Liver (tissue), 7 donors: ENCODE measurements at regions not wholly inside any gene's neighbourhood (a gene's known extent, or its start where the extent isn't known, plus 50 kb on each side); places are given as distances from the start of the nearest gene placed in this dataset.

Experiments used
- DNase-seq: peaks from one replicate; pipeline ENCODE4 v3.0.0-alpha.2; 2017; ENCODE audit warnings: low spot score
- H3K27ac ChIP-seq, 2 donors: one replicate each; pipeline ENCODE4 v1.7.0; 2013; ENCODE audit warnings: inconsistent platforms in 2 of 2, low read length in 2 of 2, control low read depth in 1 of 2, low read depth in 1 of 2, mild to moderate bottlenecking in 1 of 2
- H3K27me3 ChIP-seq, 4 donors: one replicate each; pipeline versions ENCODE4 v1.6.1 to v1.7.0; 2013; ENCODE audit warnings: low read length in 3 of 4, inconsistent platforms in 1 of 4, mild to moderate bottlenecking in 1 of 4, moderate library complexity in 1 of 4; ENCODE audit not compliant: control insufficient read depth in 4 of 4, insufficient read depth in 4 of 4
- H3K36me3 ChIP-seq, 4 donors: one replicate each; pipeline versions ENCODE4 v1.6.1 to v1.7.0; 2013; ENCODE audit warnings: low read length in 3 of 4, mild to moderate bottlenecking in 3 of 4, low read depth in 1 of 4, moderate library complexity in 1 of 4; ENCODE audit not compliant: control insufficient read depth in 4 of 4, insufficient read depth in 3 of 4
- H3K4me1 ChIP-seq, 4 donors: one replicate each; pipeline versions ENCODE4 v1.6.1 to v1.7.0; 2013; ENCODE audit warnings: low read length in 3 of 4, mild to moderate bottlenecking in 3 of 4, moderate library complexity in 1 of 4; ENCODE audit not compliant: control insufficient read depth in 4 of 4, insufficient read depth in 4 of 4
- H3K4me3 ChIP-seq, 3 donors: one replicate each; pipeline versions ENCODE4 v1.6.1 to v1.7.0; 2013; ENCODE audit warnings: low read length in 3 of 3, control low read depth in 1 of 3, low read depth in 1 of 3, mild to moderate bottlenecking in 1 of 3
- H3K9ac ChIP-seq, 2 donors: one replicate each; pipeline ENCODE4 v1.7.0; 2013; ENCODE audit warnings: low read length in 2 of 2, mild to moderate bottlenecking in 2 of 2, moderate library complexity in 2 of 2, control low read depth in 1 of 2, low read depth in 1 of 2
- H3K9me3 ChIP-seq, 4 donors: one replicate each; pipeline versions ENCODE4 v1.6.1 to v1.7.0; 2013; ENCODE audit warnings: low read length in 3 of 4; ENCODE audit not compliant: control insufficient read depth in 4 of 4
- EGR1 ChIP-seq, 2 donors: IDR thresholded peaks; 2 replicates each; pipeline ENCODE4 v1.6.1; 2016 to 2018; ENCODE audit warnings: antibody characterized with exemption in 2 of 2, low read depth in 2 of 2
- FOXA1 ChIP-seq: IDR thresholded peaks from 2 replicates; pipeline ENCODE4 v1.6.1; 2016; ENCODE audit warnings: antibody characterized with exemption
- FOXA2 ChIP-seq: IDR thresholded peaks from 2 replicates; pipeline ENCODE4 v1.6.1; 2016; ENCODE audit warnings: antibody characterized with exemption
- GABPA ChIP-seq, 2 donors: IDR thresholded peaks in 1 of 2; conservative IDR thresholded peaks in 1 of 2; 2 replicates each; pipeline ENCODE4 v1.6.1; 2016; ENCODE audit warnings: antibody characterized with exemption in 2 of 2, mild to moderate bottlenecking in 1 of 2, moderate library complexity in 1 of 2
- HNF4G ChIP-seq: IDR thresholded peaks from 2 replicates; pipeline ENCODE4 v1.6.1; 2016; ENCODE audit warnings: antibody characterized with exemption
- MAX ChIP-seq: IDR thresholded peaks from 2 replicates; pipeline ENCODE4 v1.6.1; 2016; ENCODE audit warnings: antibody characterized with exemption
- NR2F2 ChIP-seq: IDR thresholded peaks from 2 replicates; pipeline ENCODE4 v1.6.1; 2016; ENCODE audit warnings: antibody characterized with exemption
- RXRA ChIP-seq, 2 donors: IDR thresholded peaks; 2 replicates each; pipeline ENCODE4 v1.6.1; 2017 to 2018; ENCODE audit warnings: antibody characterized with exemption in 2 of 2, mild to moderate bottlenecking in 1 of 2
- SP1 ChIP-seq: IDR thresholded peaks from 2 replicates; pipeline ENCODE4 v1.6.1; 2018; ENCODE audit warnings: antibody characterized with exemption, mild to moderate bottlenecking
- TAF1 ChIP-seq: conservative IDR thresholded peaks from 2 replicates; pipeline ENCODE4 v1.6.1; 2016; ENCODE audit warnings: antibody characterized with exemption, mild to moderate bottlenecking
- ZBTB33 ChIP-seq: IDR thresholded peaks from 2 replicates; pipeline ENCODE4 v1.6.1; 2016; ENCODE audit warnings: antibody characterized with exemption
- WGBS: extraction: QIAGEN DNeasy Blood & Tissue Kit; methylation state at CpG from one replicate; pipeline ENCODE4 v1.1.7; 2013; 5-methylcytosine and 5-hydroxymethylcytosine counted together
- TF ChIP-seq, protein P1 (sequence below): IDR thresholded peaks from 2 replicates; pipeline ENCODE4 v1.6.1; 2016; ENCODE audit warnings: antibody characterized with exemption
- TF ChIP-seq, protein P2 (sequence below): IDR thresholded peaks from 2 replicates; pipeline ENCODE4 v1.6.1; 2016; ENCODE audit warnings: antibody characterized with exemption, mild to moderate bottlenecking
- donor health status: healthy.
- donor health status: healthy.
- donor health status: healthy.
- donor health status: healthy.

- no peaks in the 10 kb centered on the region for H3K4me1 ChIP-seq
- no peak overlapping the region for H3K27ac ChIP-seq
- H3K9me3 ChIP-seq = no peaks in the 10 kb centered on the region
- DNase-seq = no peak
- no peak overlapping the region for H3K4me3 ChIP-seq
- H3K27me3 ChIP-seq = peaks cover 0 to 4% (median under 1%) of the 10 kb centered on the region in 4 donors
- WGBS = 84% methylated on average over 7 of the region's 7 CpGs
- no peak overlapping the region for H3K9ac ChIP-seq
- TF ChIP-seq, protein P1, sequence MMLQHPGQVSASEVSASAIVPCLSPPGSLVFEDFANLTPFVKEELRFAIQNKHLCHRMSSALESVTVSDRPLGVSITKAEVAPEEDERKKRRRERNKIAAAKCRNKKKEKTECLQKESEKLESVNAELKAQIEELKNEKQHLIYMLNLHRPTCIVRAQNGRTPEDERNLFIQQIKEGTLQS = no peak
- no peaks in the 10 kb centered on the region for H3K36me3 ChIP-seq
Observed at GRCh38 chr21:35854281-35854680, 206.0 kb downstream of the SETD4 start.

GRCh38 chr21:35853321-35854239, 206.7 kb downstream of the SETD4 start:
- Histone ChIP-seq H3K9me3 (no peaks in the 10 kb centered on the region), H3K27me3 (peaks cover 0 to 4% (median under 1%) of the 10 kb centered on the region in 4 donors), H3K4me1 (no peaks in the 10 kb centered on the region), H3K27ac (no peak overlapping the region), H3K9ac (peak overlapping the region in 1 of 2 donors; percentile 24), H3K36me3 (no peaks in the 10 kb centered on the region), H3K4me3 (no peak overlapping the region)
- TF ChIP-seq, protein P2, sequence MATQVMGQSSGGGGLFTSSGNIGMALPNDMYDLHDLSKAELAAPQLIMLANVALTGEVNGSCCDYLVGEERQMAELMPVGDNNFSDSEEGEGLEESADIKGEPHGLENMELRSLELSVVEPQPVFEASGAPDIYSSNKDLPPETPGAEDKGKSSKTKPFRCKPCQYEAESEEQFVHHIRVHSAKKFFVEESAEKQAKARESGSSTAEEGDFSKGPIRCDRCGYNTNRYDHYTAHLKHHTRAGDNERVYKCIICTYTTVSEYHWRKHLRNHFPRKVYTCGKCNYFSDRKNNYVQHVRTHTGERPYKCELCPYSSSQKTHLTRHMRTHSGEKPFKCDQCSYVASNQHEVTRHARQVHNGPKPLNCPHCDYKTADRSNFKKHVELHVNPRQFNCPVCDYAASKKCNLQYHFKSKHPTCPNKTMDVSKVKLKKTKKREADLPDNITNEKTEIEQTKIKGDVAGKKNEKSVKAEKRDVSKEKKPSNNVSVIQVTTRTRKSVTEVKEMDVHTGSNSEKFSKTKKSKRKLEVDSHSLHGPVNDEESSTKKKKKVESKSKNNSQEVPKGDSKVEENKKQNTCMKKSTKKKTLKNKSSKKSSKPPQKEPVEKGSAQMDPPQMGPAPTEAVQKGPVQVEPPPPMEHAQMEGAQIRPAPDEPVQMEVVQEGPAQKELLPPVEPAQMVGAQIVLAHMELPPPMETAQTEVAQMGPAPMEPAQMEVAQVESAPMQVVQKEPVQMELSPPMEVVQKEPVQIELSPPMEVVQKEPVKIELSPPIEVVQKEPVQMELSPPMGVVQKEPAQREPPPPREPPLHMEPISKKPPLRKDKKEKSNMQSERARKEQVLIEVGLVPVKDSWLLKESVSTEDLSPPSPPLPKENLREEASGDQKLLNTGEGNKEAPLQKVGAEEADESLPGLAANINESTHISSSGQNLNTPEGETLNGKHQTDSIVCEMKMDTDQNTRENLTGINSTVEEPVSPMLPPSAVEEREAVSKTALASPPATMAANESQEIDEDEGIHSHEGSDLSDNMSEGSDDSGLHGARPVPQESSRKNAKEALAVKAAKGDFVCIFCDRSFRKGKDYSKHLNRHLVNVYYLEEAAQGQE = no peak
- WGBS = 78% methylated on average over 9 of the region's 9 CpGs
- no peak for DNase-seq

DNA sequence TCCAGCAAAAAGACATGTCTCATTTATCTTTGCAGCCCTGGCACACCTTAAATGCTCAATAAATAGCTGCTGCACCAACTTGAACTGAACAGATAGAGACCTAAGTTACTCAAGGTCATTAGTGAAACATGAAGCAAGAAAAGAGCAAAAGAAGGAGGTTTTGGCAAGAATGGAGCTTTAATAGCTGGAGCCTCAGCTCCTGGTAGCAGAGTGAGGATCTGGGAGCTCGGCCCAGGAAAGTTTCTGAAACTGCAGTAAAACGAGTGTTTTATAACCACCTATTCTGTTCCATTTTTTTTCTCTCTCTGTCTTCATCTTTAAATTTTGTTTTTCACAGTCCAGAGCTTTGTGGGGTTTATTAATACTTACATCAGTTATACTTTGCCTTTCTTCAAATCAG, 207.5 kb downstream of the SETD4 start:
- 76% methylated on average over 2 of the region's 2 CpGs for WGBS
- TF ChIP-seq MAX (no peak), RXRA (IDR thresholded peaks at IDR 0.05) (no peak), TAF1 (no peak), ZBTB33 (no peak), FOXA2 (no peak), FOXA1 (no peak), GABPA (IDR thresholded peaks at IDR 0.05 in 1 of 2, conservative IDR thresholded peaks at IDR 0.05 in 1 of 2) (no peak), EGR1 (IDR thresholded peaks at IDR 0.05; ENCODE audit: low read depth in 2 of 2) (no peak), NR2F2 (no peak), SP1 (no peak), HNF4G (no peak)
- TF ChIP-seq, protein P2 = no peak
- TF ChIP-seq, protein P1 = no peak
- Histone ChIP-seq H3K4me3 (no peak overlapping the region), H3K36me3 (no peaks in the 10 kb centered on the region), H3K27me3 (peaks cover 0 to 4% (median under 1%) of the 10 kb centered on the region in 4 donors), H3K4me1 (no peaks in the 10 kb centered on the region), H3K27ac (no peak overlapping the region), H3K9me3 (no peaks in the 10 kb centered on the region), H3K9ac (no peak overlapping the region)
- DNase-seq = no peak
